Thymus (tissue), 11 donors: ENCODE measurements at regions not wholly inside any gene's neighbourhood (a gene's known extent, or its start where the extent isn't known, plus 50 kb on each side); places are given as distances from the start of the nearest gene placed in this dataset.

Experiments used
- DNase-seq, 9 donors: peaks; one replicate each; pipeline ENCODE4 v3.0.0-alpha.2; 2013; ENCODE audit warnings: low spot score in 9 of 9, low read depth in 6 of 9, missing footprints in 1 of 9
- H3K27ac ChIP-seq, 2 donors: one replicate each; pipeline ENCODE4 v1.5.1; 2013; ENCODE audit warnings: control low read depth in 1 of 2, low read depth in 1 of 2, low read length in 1 of 2, mild to moderate bottlenecking in 1 of 2, moderate library complexity in 1 of 2
- H3K27me3 ChIP-seq, 2 donors: one replicate each; pipeline ENCODE4 v1.5.1; 2013; ENCODE audit warnings: low read length in 1 of 2; ENCODE audit not compliant: control insufficient read depth in 2 of 2, insufficient read depth in 1 of 2
- H3K36me3 ChIP-seq, 2 donors: one replicate each; pipeline ENCODE4 v1.5.1; 2013; ENCODE audit warnings: low read length in 1 of 2, mild to moderate bottlenecking in 1 of 2, moderate library complexity in 1 of 2; ENCODE audit not compliant: control insufficient read depth in 2 of 2, insufficient read depth in 2 of 2
- H3K4me1 ChIP-seq, 2 donors: one replicate each; pipeline ENCODE4 v1.5.1; 2013; ENCODE audit warnings: low read length in 2 of 2; ENCODE audit not compliant: control insufficient read depth in 2 of 2, insufficient read depth in 2 of 2
- H3K4me3 ChIP-seq, 2 donors: one replicate each; pipeline ENCODE4 v1.5.1; 2013; ENCODE audit warnings: low read length in 2 of 2, control low read depth in 1 of 2, mild to moderate bottlenecking in 1 of 2
- H3K9me3 ChIP-seq, 2 donors: one replicate each; pipeline ENCODE4 v1.5.1; 2013; ENCODE audit warnings: low read length in 1 of 2, mild to moderate bottlenecking in 1 of 2; ENCODE audit not compliant: control insufficient read depth in 2 of 2, insufficient read depth in 1 of 2
- WGBS: extraction: QIAGEN DNeasy Blood & Tissue Kit; methylation state at CpG from one replicate; pipeline ENCODE4 v1.1.7; 2013; 5-methylcytosine and 5-hydroxymethylcytosine counted together
- donor health status: healthy.

GRCh38 chr2:888211-888801, 62.3 kb upstream of the SNTG2 start:
- no peaks in the 10 kb centered on the region for H3K36me3 ChIP-seq
- no peak overlapping the region for H3K27ac ChIP-seq
- H3K4me1 ChIP-seq = no peaks in the 10 kb centered on the region
- peaks cover 0 to 13% of the 10 kb centered on the region in 2 donors for H3K9me3 ChIP-seq
- no peak overlapping the region for H3K4me3 ChIP-seq
- WGBS = 84% methylated on average over 13 of the region's 13 CpGs
- DNase-seq = no peak
- H3K27me3 ChIP-seq = peaks cover 0 to 13% of the 10 kb centered on the region in 2 donors

- no peak for DNase-seq
Observed at GRCh38 chr2:887639-888038, 63.0 kb upstream of the SNTG2 start.

GRCh38 chr2:886072-887022, 64.3 kb upstream of the SNTG2 start:
- peaks cover 0 to 15% of the 10 kb centered on the region in 2 donors for H3K27me3 ChIP-seq
- H3K9me3 ChIP-seq = peaks cover 0 to 5% of the 10 kb centered on the region in 2 donors
- H3K27ac ChIP-seq = no peak overlapping the region
- H3K36me3 ChIP-seq = no peaks in the 10 kb centered on the region
- no peaks in the 10 kb centered on the region for H3K4me1 ChIP-seq
- H3K4me3 ChIP-seq = no peak overlapping the region
- 96% methylated on average over 34 of the region's 34 CpGs for WGBS
- DNase-seq = no peak

More at GRCh38 chr2:887639-888038, 63.0 kb upstream of the SNTG2 start:
- Histone ChIP-seq H3K4me1 (no peaks in the 10 kb centered on the region), H3K9me3 (peaks cover 0 to 8% of the 10 kb centered on the region in 2 donors), H3K27me3 (peaks cover 0 to 15% of the 10 kb centered on the region in 2 donors), H3K36me3 (no peaks in the 10 kb centered on the region), H3K4me3 (no peak overlapping the region), H3K27ac (no peak overlapping the region)
- 87% methylated on average over 6 of the region's 6 CpGs for WGBS

- DNase-seq = no peak
- H3K4me3 ChIP-seq = no peak overlapping the region
- no peaks in the 10 kb centered on the region for H3K36me3 ChIP-seq
- peaks cover 0 to 5% of the 10 kb centered on the region in 2 donors for H3K9me3 ChIP-seq
- WGBS = 76% methylated on average over 26 of the region's 26 CpGs
- no peaks in the 10 kb centered on the region for H3K4me1 ChIP-seq
- H3K27ac ChIP-seq = no peak overlapping the region
- H3K27me3 ChIP-seq = peaks cover 0 to 15% of the 10 kb centered on the region in 2 donors
Observed at GRCh38 chr2:885230-886071, 65.2 kb upstream of the SNTG2 start.

- Histone ChIP-seq H3K36me3 (no peaks in the 10 kb centered on the region), H3K27me3 (peaks cover 0 to 15% of the 10 kb centered on the region in 2 donors), H3K27ac (no peak overlapping the region), H3K4me3 (no peak overlapping the region), H3K9me3 (peaks cover 0 to 5% of the 10 kb centered on the region in 2 donors), H3K4me1 (no peaks in the 10 kb centered on the region)
- no peak for DNase-seq
- WGBS = 65% methylated on average over 21 of the region's 21 CpGs
Observed at GRCh38 chr2:883803-884748, 66.6 kb upstream of the SNTG2 start.

GRCh38 chr2:883260-883802, 67.3 kb upstream of the SNTG2 start:
- no peak for DNase-seq
- WGBS = 92% methylated on average over 14 of the region's 14 CpGs
- Histone ChIP-seq H3K27me3 (peaks cover 0 to 15% of the 10 kb centered on the region in 2 donors), H3K4me3 (no peak overlapping the region), H3K4me1 (no peaks in the 10 kb centered on the region), H3K27ac (no peak overlapping the region), H3K9me3 (peaks cover 0 to 5% of the 10 kb centered on the region in 2 donors), H3K36me3 (no peaks in the 10 kb centered on the region)

- Histone ChIP-seq H3K36me3 (no peaks in the 10 kb centered on the region), H3K27ac (no peak overlapping the region), H3K4me1 (no peaks in the 10 kb centered on the region), H3K9me3 (peaks cover 0 to 4% of the 10 kb centered on the region in 2 donors), H3K4me3 (no peak overlapping the region), H3K27me3 (peaks cover 0 to 15% of the 10 kb centered on the region in 2 donors)
- 85% methylated on average over 11 of the region's 11 CpGs for WGBS
- no peak for DNase-seq
Observed at GRCh38 chr2:881204-881918, 69.3 kb upstream of the SNTG2 start.
